Testis (tissue), 2 donors: ENCODE measurements at regions not wholly inside any gene's neighbourhood (a gene's known extent, or its start where the extent isn't known, plus 50 kb on each side); places are given as distances from the start of the nearest gene placed in this dataset.

Experiments used
- DNase-seq: peaks from one replicate; pipeline ENCODE4 v3.0.0-alpha.2; 2019
- H3K27ac ChIP-seq, 2 donors: fragments of 200-600 bp; sonication (generic); one replicate each; pipeline ENCODE4 v1.5.1; 2019
- H3K27me3 ChIP-seq: fragments of 200-600 bp; sonication (generic); one replicate; pipeline ENCODE4 v1.5.1; 2019
- H3K36me3 ChIP-seq: fragments of 200-600 bp; sonication (generic); one replicate; pipeline ENCODE4 v1.5.1; 2017; ENCODE audit warnings: low read depth; ENCODE audit errors: missing control alignments
- H3K4me1 ChIP-seq: fragments of 200-600 bp; sonication (generic); one replicate; pipeline ENCODE4 v1.5.1; 2019
- H3K4me3 ChIP-seq, 2 donors: fragments of 200-600 bp; sonication (generic); one replicate each; pipeline ENCODE4 v1.5.1; 2017 to 2019
- H3K9me3 ChIP-seq: fragments of 200-600 bp; sonication (generic); one replicate; pipeline ENCODE4 v1.5.1; 2017
- POLR2A ChIP-seq: fragments of 450-650 bp; IDR thresholded peaks from one replicate; pipeline ENCODE4 v1.6.1; 2017; ENCODE audit warnings: antibody characterized with exemption, mild to moderate bottlenecking, moderate library complexity
- WGBS, 2 donors: methylation state at CpG; one replicate each; pipeline ENCODE4 v1.1.5; 2018; 5-methylcytosine and 5-hydroxymethylcytosine counted together
- intact Hi-C: fragments of 100-400 bp; cut with DNase I; formaldehyde crosslinking; loops from one replicate; pipeline ENCODE4 v1.15.1; 2023; ENCODE audit warnings: low total_unique reads
- TF ChIP-seq, protein P1 (sequence below), 3 experiments: fragments of 450-650 bp in 2 of 3; fragments of 200-600 bp in 1 of 3; sonication (generic) in 1 of 3; IDR thresholded peaks; one replicate each; pipeline ENCODE4 v1.5.1; 2016 to 2019; ENCODE audit warnings: antibody characterized with exemption in 3 of 3, mild to moderate bottlenecking in 2 of 3, moderate library complexity in 1 of 3

DNA sequence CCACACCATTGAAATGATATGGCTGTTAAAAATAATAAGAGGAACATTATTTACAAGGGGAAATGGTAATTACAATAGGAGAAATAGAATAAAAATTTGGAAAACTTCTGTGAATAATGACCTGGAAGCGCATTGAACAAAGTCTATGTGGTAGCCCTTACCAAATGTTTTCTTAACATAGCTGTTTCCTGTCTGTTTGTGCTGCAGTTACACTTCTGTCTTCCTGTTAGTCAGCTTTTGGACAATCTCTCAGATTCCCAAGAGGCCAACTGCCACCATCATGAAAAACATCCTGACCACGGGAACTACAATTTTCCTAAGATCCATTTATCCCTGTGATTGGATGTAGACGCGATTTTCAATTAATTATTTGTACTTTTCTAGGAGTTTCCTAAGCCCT is 754.4 kb upstream of the MARCKS start:
- H3K4me3 ChIP-seq: no peak overlapping the region
- TF ChIP-seq POLR2A: no peak
- TF ChIP-seq, protein P1, sequence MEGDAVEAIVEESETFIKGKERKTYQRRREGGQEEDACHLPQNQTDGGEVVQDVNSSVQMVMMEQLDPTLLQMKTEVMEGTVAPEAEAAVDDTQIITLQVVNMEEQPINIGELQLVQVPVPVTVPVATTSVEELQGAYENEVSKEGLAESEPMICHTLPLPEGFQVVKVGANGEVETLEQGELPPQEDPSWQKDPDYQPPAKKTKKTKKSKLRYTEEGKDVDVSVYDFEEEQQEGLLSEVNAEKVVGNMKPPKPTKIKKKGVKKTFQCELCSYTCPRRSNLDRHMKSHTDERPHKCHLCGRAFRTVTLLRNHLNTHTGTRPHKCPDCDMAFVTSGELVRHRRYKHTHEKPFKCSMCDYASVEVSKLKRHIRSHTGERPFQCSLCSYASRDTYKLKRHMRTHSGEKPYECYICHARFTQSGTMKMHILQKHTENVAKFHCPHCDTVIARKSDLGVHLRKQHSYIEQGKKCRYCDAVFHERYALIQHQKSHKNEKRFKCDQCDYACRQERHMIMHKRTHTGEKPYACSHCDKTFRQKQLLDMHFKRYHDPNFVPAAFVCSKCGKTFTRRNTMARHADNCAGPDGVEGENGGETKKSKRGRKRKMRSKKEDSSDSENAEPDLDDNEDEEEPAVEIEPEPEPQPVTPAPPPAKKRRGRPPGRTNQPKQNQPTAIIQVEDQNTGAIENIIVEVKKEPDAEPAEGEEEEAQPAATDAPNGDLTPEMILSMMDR (IDR thresholded peaks at IDR 0.05): no peak
- DNase-seq: no peak
- H3K27ac ChIP-seq: no peak overlapping the region
- H3K36me3 ChIP-seq: no peaks in the 10 kb centered on the region
- H3K27me3 ChIP-seq: no peaks in the 10 kb centered on the region
- WGBS, 2 donors: 73 to 76% methylated on average over 4 of the region's 4 CpGs
- H3K9me3 ChIP-seq: no peaks in the 10 kb centered on the region
- no peaks in the 10 kb centered on the region for H3K4me1 ChIP-seq
- intact Hi-C loops: no loop called here

DNA sequence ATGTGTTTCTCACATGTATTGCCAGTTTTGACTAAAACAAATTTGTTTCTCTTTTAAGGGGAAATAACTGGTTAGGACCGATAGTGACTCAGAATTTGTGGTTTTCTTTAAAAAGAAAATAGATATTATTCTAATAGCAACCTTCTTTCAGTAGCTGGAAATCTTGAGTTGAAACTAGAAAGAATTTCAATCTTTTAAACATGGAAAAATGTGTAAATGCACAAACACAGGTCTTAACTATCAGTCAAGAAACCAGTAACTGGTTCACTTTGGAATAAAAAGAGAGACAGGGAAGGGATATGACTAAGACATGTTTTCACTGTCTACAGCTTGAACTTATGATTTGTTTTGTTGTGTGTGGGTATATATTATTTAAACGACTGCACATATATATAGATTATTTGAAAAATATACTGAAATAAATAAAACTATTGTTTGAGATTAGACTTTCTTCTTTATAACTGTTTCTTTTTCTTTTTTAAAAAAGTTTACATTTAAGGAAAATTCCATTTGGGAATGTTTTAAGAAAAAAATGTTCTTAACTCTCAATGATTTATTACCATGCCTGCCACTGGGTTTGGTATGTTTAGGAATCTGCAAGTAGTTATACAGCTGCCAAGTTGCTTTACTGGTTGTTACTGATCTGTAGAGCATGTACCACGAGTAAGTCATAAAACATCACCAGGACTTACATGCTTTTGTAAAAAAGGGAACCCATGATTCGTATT is 753.3 kb upstream of the MARCKS start:
- 47 to 59% methylated on average over 4 of the region's 4 CpGs for WGBS, 2 donors
- no peaks in the 10 kb centered on the region for H3K36me3 ChIP-seq
- no peak for DNase-seq
- TF ChIP-seq POLR2A: no peak
- TF ChIP-seq, protein P1 (IDR thresholded peaks at IDR 0.05): no peak
- no peak overlapping the region for H3K4me3 ChIP-seq
- H3K4me1 ChIP-seq: no peaks in the 10 kb centered on the region
- intact Hi-C loops: no loop called here
- no peaks in the 10 kb centered on the region for H3K9me3 ChIP-seq
- no peak overlapping the region for H3K27ac ChIP-seq
- no peaks in the 10 kb centered on the region for H3K27me3 ChIP-seq

GRCh38 chr6:113104541-113104940 is 752.6 kb upstream of the MARCKS start:
- no peak for DNase-seq
- Histone ChIP-seq H3K9me3 (no peaks in the 10 kb centered on the region), H3K36me3 (no peaks in the 10 kb centered on the region), H3K4me1 (no peaks in the 10 kb centered on the region), H3K27me3 (no peaks in the 10 kb centered on the region), H3K4me3 (no peak overlapping the region), H3K27ac (no peak overlapping the region)
- TF ChIP-seq, protein P1 (IDR thresholded peaks at IDR 0.05): no peak
- no peak for TF ChIP-seq POLR2A
- intact Hi-C loops: no loop called here
- 66 to 69% methylated on average over 4 of the region's 4 CpGs for WGBS, 2 donors

- Histone ChIP-seq H3K4me3 (no peak overlapping the region), H3K4me1 (no peaks in the 10 kb centered on the region), H3K36me3 (no peaks in the 10 kb centered on the region), H3K9me3 (no peaks in the 10 kb centered on the region), H3K27ac (no peak overlapping the region), H3K27me3 (no peaks in the 10 kb centered on the region)
- TF ChIP-seq, protein P1 (IDR thresholded peaks at IDR 0.05): no peak
- TF ChIP-seq POLR2A: no peak
- no peak for DNase-seq
- intact Hi-C loops: no loop called here
- WGBS, 2 donors: 85 to 91% methylated on average over 3 of the region's 3 CpGs
Measured at GRCh38 chr6:113104951-113105350, 752.2 kb upstream of the MARCKS start.

- WGBS, 2 donors: 84 to 90% methylated on average over 1 of the region's 1 CpG
- DNase-seq: no peak
Measured at GRCh38 chr6:113110211-113110610, 746.9 kb upstream of the MARCKS start.

More at GRCh38 chr6:113110211-113110610, 746.9 kb upstream of the MARCKS start:
- H3K9me3 ChIP-seq: no peaks in the 10 kb centered on the region
- H3K36me3 ChIP-seq: no peaks in the 10 kb centered on the region
- no peak overlapping the region for H3K4me3 ChIP-seq
- H3K27ac ChIP-seq: no peak overlapping the region
- intact Hi-C loops: no loop called here
- TF ChIP-seq, protein P1 (IDR thresholded peaks at IDR 0.05): no peak
- TF ChIP-seq POLR2A: no peak
- H3K4me1 ChIP-seq: no peaks in the 10 kb centered on the region
- H3K27me3 ChIP-seq: no peaks in the 10 kb centered on the region
